Transverse colon (tissue), 4 donors: ENCODE measurements at regions not wholly inside any gene's neighbourhood (a gene's known extent, or its start where the extent isn't known, plus 50 kb on each side); places are given as distances from the start of the nearest gene placed in this dataset.

ENCODE experiments used
- DNase-seq: peaks from one replicate; pipeline ENCODE4 v3.0.0-alpha.2; 2019
- H3K27ac ChIP-seq, 4 donors: fragments of 200-600 bp; sonication (generic); 2 replicates each; pipeline ENCODE4 v1.5.1; 2016 to 2018; ENCODE audit warnings: inconsistent platforms in 4 of 4
- H3K27me3 ChIP-seq: fragments of 200-600 bp; sonication (generic); 2 replicates; pipeline ENCODE4 v1.5.1; 2017; ENCODE audit warnings: inconsistent platforms
- H3K36me3 ChIP-seq, 4 donors: fragments of 200-600 bp; sonication (generic); 2 replicates each; pipeline ENCODE4 v1.5.1; 2017 to 2019; ENCODE audit warnings: inconsistent platforms in 4 of 4
- H3K4me1 ChIP-seq, 4 donors: fragments of 200-600 bp; sonication (generic); 2 replicates each; pipeline ENCODE4 v1.5.1; 2017 to 2020; ENCODE audit warnings: inconsistent platforms in 4 of 4
- H3K4me3 ChIP-seq, 4 donors: fragments of 200-600 bp; sonication (generic); 1 replicate in 1 of 4; 2 replicates in 3 of 4; pipeline versions ENCODE4 v1.5.1 to v1.6.1; 2017 to 2019; ENCODE audit warnings: inconsistent platforms in 4 of 4
- H3K9me3 ChIP-seq, 2 donors: fragments of 200-600 bp; sonication (generic); 2 replicates each; pipeline ENCODE4 v1.5.1; 2017 to 2019; ENCODE audit warnings: inconsistent platforms in 2 of 2
- EP300 ChIP-seq: sonication (generic); formaldehyde crosslinking; IDR thresholded peaks from one replicate; pipeline ENCODE4 v1.6.1; 2017; ENCODE audit warnings: antibody characterized with exemption, low read depth
- POLR2A ChIP-seq: fragments of 450-650 bp; IDR thresholded peaks from one replicate; pipeline ENCODE4 v1.6.1; 2016; ENCODE audit warnings: antibody characterized with exemption, mild to moderate bottlenecking, moderate library complexity
- POLR2AphosphoS5 ChIP-seq, 3 donors: sonication (generic); formaldehyde crosslinking; IDR thresholded peaks; one replicate each; pipeline ENCODE4 v1.6.1; 2016; ENCODE audit warnings: antibody characterized with exemption in 3 of 3
- WGBS, 2 donors: methylation state at CpG; one replicate each; pipeline ENCODE4 v1.1.5; 2018; ENCODE audit warnings: low coverage in 1 of 2; 5-methylcytosine and 5-hydroxymethylcytosine counted together
- in situ Hi-C, 4 donors: fragments of 200-750 bp; cut with MboI; loops; one replicate each; pipeline versions ENCODE4 v1.15.0 to v1.15.1; 2017; ENCODE audit warnings: low sequenced_read_pairs in 3 of 4, low pct_ligation_motif_present in 1 of 4, low pct_unique_long_range_greater_than_20kb in 1 of 4
- intact Hi-C: fragments of 100-400 bp; cut with DNase I; formaldehyde crosslinking; loops from one replicate; pipeline ENCODE4 v1.15.1; 2023; ENCODE audit warnings: low total_unique reads
- TF ChIP-seq, protein P1 (sequence below), 5 experiments: fragments of 200-600 bp in 3 of 5; fragments of 450-650 bp in 2 of 5; sonication (generic) in 3 of 5; IDR thresholded peaks; 1 replicate in 2 of 5; 2 replicates in 3 of 5; pipeline ENCODE4 v1.5.1; 2016 to 2017; ENCODE audit warnings: antibody characterized with exemption in 5 of 5, inconsistent platforms in 3 of 5, mild to moderate bottlenecking in 2 of 5, moderate library complexity in 1 of 5

GRCh38 chr9:25960178-25960577, 281.9 kb upstream of the TUSC1 start:
- intact Hi-C loops (no loop called here), in situ Hi-C loops (loop anchor here in 1 of 4 donors (25.0 kb wide), 1 partner anchor 377 kb away; no protein-coding TSS in a partner anchor)
- H3K36me3 ChIP-seq: no peaks in the 10 kb centered on the region
- 59% methylated on average over 3 of the region's 3 CpGs; no CpG with 5 or more reads in 1 of the 2 donors for WGBS, 2 donors
- H3K27ac ChIP-seq: no peak overlapping the region
- DNase-seq: no peak
- no peaks in the 10 kb centered on the region for H3K9me3 ChIP-seq
- H3K4me3 ChIP-seq: no peak overlapping the region
- no peak for TF ChIP-seq POLR2AphosphoS5 (IDR thresholded peaks at IDR 0.05)
- TF ChIP-seq POLR2A: no peak
- TF ChIP-seq, protein P1, sequence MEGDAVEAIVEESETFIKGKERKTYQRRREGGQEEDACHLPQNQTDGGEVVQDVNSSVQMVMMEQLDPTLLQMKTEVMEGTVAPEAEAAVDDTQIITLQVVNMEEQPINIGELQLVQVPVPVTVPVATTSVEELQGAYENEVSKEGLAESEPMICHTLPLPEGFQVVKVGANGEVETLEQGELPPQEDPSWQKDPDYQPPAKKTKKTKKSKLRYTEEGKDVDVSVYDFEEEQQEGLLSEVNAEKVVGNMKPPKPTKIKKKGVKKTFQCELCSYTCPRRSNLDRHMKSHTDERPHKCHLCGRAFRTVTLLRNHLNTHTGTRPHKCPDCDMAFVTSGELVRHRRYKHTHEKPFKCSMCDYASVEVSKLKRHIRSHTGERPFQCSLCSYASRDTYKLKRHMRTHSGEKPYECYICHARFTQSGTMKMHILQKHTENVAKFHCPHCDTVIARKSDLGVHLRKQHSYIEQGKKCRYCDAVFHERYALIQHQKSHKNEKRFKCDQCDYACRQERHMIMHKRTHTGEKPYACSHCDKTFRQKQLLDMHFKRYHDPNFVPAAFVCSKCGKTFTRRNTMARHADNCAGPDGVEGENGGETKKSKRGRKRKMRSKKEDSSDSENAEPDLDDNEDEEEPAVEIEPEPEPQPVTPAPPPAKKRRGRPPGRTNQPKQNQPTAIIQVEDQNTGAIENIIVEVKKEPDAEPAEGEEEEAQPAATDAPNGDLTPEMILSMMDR (IDR thresholded peaks at IDR 0.05): no peak
- no peak for TF ChIP-seq EP300
- no peaks in the 10 kb centered on the region for H3K4me1 ChIP-seq
- no peaks in the 10 kb centered on the region for H3K27me3 ChIP-seq

GRCh38 chr9:25954209-25954608, 276.0 kb upstream of the TUSC1 start:
- no peaks in the 10 kb centered on the region for H3K9me3 ChIP-seq
- no peaks in the 10 kb centered on the region for H3K4me1 ChIP-seq
- H3K36me3 ChIP-seq: no peaks in the 10 kb centered on the region
- in situ Hi-C loops (loop anchor here in 1 of 4 donors (25.0 kb wide), 1 partner anchor 383 kb away; no protein-coding TSS in a partner anchor), intact Hi-C loops (no loop called here)
- TF ChIP-seq, protein P1 (IDR thresholded peaks at IDR 0.05): no peak
- TF ChIP-seq POLR2A (no peak), POLR2AphosphoS5 (IDR thresholded peaks at IDR 0.05) (no peak), EP300 (no peak)
- H3K27ac ChIP-seq: no peak overlapping the region
- no peaks in the 10 kb centered on the region for H3K27me3 ChIP-seq
- no peak for DNase-seq
- H3K4me3 ChIP-seq: no peak overlapping the region

GRCh38 chr9:25948182-25948581, 269.9 kb upstream of the TUSC1 start:
- Histone ChIP-seq H3K27me3 (no peaks in the 10 kb centered on the region), H3K4me3 (no peak overlapping the region), H3K36me3 (no peaks in the 10 kb centered on the region), H3K4me1 (no peaks in the 10 kb centered on the region), H3K27ac (no peak overlapping the region), H3K9me3 (peaks cover 0 to 5% of the 10 kb centered on the region in 2 donors)
- TF ChIP-seq POLR2A (no peak), POLR2AphosphoS5 (IDR thresholded peaks at IDR 0.05) (no peak), EP300 (no peak)
- TF ChIP-seq, protein P1 (IDR thresholded peaks at IDR 0.05): no peak
- in situ Hi-C loops: no loop called here
- DNase-seq: no peak
- intact Hi-C loops: no loop called here

DNA sequence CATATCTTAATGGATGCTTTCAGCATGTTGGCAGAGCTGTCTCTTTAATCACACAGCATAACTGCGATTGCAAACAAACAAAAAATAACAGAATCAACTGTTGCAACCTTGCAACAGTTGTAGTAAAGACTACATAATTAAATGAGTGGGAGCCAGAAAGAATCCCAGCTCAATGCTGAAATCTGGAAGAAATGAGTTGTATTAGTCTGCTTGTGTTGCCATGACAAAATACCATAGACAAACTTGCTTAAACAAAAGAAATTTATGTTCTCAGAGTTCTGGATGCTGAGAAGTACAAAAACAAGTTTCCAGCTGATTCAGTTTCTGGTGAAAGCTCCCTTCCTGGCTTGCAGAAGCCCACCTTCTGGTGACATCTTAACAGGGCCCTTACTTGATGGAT, 260.9 kb upstream of the TUSC1 start:
- Histone ChIP-seq H3K36me3 (no peaks in the 10 kb centered on the region), H3K4me1 (no peaks in the 10 kb centered on the region), H3K9me3 (no peaks in the 10 kb centered on the region), H3K4me3 (no peak overlapping the region), H3K27ac (no peak overlapping the region), H3K27me3 (no peaks in the 10 kb centered on the region)
- DNase-seq: no peak
- in situ Hi-C loops: no loop called here
- WGBS, 2 donors: 58 to 100% methylated on average over 1 of the region's 1 CpG
- TF ChIP-seq POLR2A (no peak), POLR2AphosphoS5 (IDR thresholded peaks at IDR 0.05) (no peak), EP300 (no peak)
- TF ChIP-seq, protein P1 (IDR thresholded peaks at IDR 0.05): no peak
- intact Hi-C loops: no loop called here
